K562 (cell line): ENCODE measurements at regions not wholly inside any gene's neighbourhood (a gene's known extent, or its start where the extent isn't known, plus 50 kb on each side); places are given as distances from the start of the nearest gene placed in this dataset.

Experiments
- CREBBP ChIP-seq: IDR thresholded peaks from one replicate; pipeline ENCODE4 v1.6.1; 2012; ENCODE audit warnings: low read depth, mild to moderate bottlenecking, control low read depth, inconsistent platforms, low read length
- E2F5 ChIP-seq: sonication (generic); formaldehyde crosslinking; IDR thresholded peaks from 2 replicates; pipeline ENCODE4 v1.8.0; 2022; ENCODE audit warnings: mild to moderate bottlenecking, missing genetic modification reagents
- ELK3 ChIP-seq: fragments of 450-650 bp; formaldehyde crosslinking; IDR thresholded peaks from 2 replicates; pipeline ENCODE4 v1.4.0; 2020; ENCODE audit warnings: mild to moderate bottlenecking
- HDAC8 ChIP-seq: fragments of 450-650 bp; IDR thresholded peaks from 2 replicates; pipeline ENCODE4 v1.6.1; 2016; ENCODE audit warnings: mild to moderate bottlenecking, missing genetic modification characterization, moderate library complexity, missing compliant biosample characterization
- HNRNPH1 ChIP-seq: fragments of 200-400 bp; formaldehyde crosslinking; optimal IDR thresholded peaks from 2 replicates; pipeline ENCODE3; 2017; ENCODE audit warnings: low read depth, mild to moderate bottlenecking, low read length, moderate library complexity
- MTA2 ChIP-seq: fragments of 450-650 bp; IDR thresholded peaks from 2 replicates; pipeline ENCODE4 v1.6.1; 2016; ENCODE audit warnings: low read depth
- MXD1 ChIP-seq: fragments of 250-450 bp; sonication (Bioruptor Pico); IDR thresholded peaks from 2 replicates; pipeline ENCODE4 v1.8.0; 2021; ENCODE audit warnings: borderline replicate concordance, mild to moderate bottlenecking, moderate library complexity; ENCODE audit not compliant: poor library complexity, severe bottlenecking
- MXI1 ChIP-seq: IDR thresholded peaks from 2 replicates; pipeline ENCODE4 v1.6.1; 2011; ENCODE audit warnings: low read depth, mild to moderate bottlenecking, improper control_type of control experiment, low read length
- NFE2 ChIP-seq: IDR thresholded peaks from 2 replicates; pipeline ENCODE4 v1.6.1; 2014; ENCODE audit warnings: antibody characterized with exemption, low read depth
- STAT5B ChIP-seq: fragments of 250-450 bp; sonication (Bioruptor Pico); IDR thresholded peaks from 2 replicates; pipeline ENCODE4 v1.8.0; 2021; ENCODE audit warnings: mild to moderate bottlenecking, inconsistent platforms
- TAF7 ChIP-seq: fragments of 450-650 bp; IDR thresholded peaks from 2 replicates; pipeline ENCODE4 v1.6.1; 2016; ENCODE audit warnings: missing genetic modification characterization, missing compliant biosample characterization
- THAP12 ChIP-seq: fragments of 250-450 bp; sonication (Bioruptor Pico); IDR thresholded peaks from 2 replicates; pipeline ENCODE4 v1.9.0; 2021; ENCODE audit warnings: mild to moderate bottlenecking, inconsistent platforms
- ZNF253 ChIP-seq: fragments of 250-450 bp; sonication (Bioruptor Pico); conservative IDR thresholded peaks from 2 replicates; pipeline ENCODE4 v1.6.1; 2021; ENCODE audit warnings: mild to moderate bottlenecking
- ZNF586 ChIP-seq: fragments of 450-650 bp; formaldehyde crosslinking; conservative IDR thresholded peaks from 2 replicates; pipeline ENCODE4 v1.4.0; 2020; ENCODE audit warnings: mild to moderate bottlenecking, moderate library complexity
- ZNF778 ChIP-seq: fragments of 450-650 bp; formaldehyde crosslinking; IDR thresholded peaks from 2 replicates; pipeline ENCODE4 v1.4.0; 2020; ENCODE audit warnings: mild to moderate bottlenecking, moderate library complexity

- no peak for TF ChIP-seq MTA2
- no peak for TF ChIP-seq NFE2
- TF ChIP-seq HNRNPH1, result no peak
- TF ChIP-seq E2F5 (CRISPR knock-in tag), result no peak
- TF ChIP-seq HDAC8 (tag), result no peak
- TF ChIP-seq CREBBP, result no peak
- TF ChIP-seq ZNF586 (CRISPR knock-in tag), result no peak
- TF ChIP-seq MXD1, result no peak
- no peak for TF ChIP-seq ZNF778 (CRISPR knock-in tag)
- no peak for TF ChIP-seq TAF7 (tag)
- TF ChIP-seq ELK3 (CRISPR knock-in tag), result no peak
- no peak for TF ChIP-seq THAP12
- no peak for TF ChIP-seq MXI1
- no peak for TF ChIP-seq STAT5B (CRISPR knock-in tag)
- no peak for TF ChIP-seq ZNF253
These were observed 202.7 kb downstream of the MAFB start (continued) for GRCh38 chr20:40486297-40486696.
